Sigmoid colon (tissue), 6 donors: ENCODE measurements at regions not wholly inside any gene's neighbourhood (a gene's known extent, or its start where the extent isn't known, plus 50 kb on each side); places are given as distances from the start of the nearest gene placed in this dataset.
A peak's percentile ranks its signal among the peaks of the same experiment; 100 is the strongest.

Experiments used
- DNase-seq: peaks from one replicate; pipeline ENCODE4 v3.0.0-alpha.2; 2019
- H3K27ac ChIP-seq, 4 donors: fragments of 200-600 bp; sonication (generic); one replicate each; pipeline ENCODE4 v1.5.1; 2016 to 2019; ENCODE audit warnings: mild to moderate bottlenecking in 1 of 4
- H3K27me3 ChIP-seq, 3 donors: fragments of 200-600 bp; sonication (generic); one replicate each; pipeline ENCODE4 v1.5.1; 2019; ENCODE audit warnings: mild to moderate bottlenecking in 1 of 3
- H3K36me3 ChIP-seq, 4 donors: fragments of 200-600 bp; sonication (generic); one replicate each; pipeline ENCODE4 v1.5.1; 2016 to 2019
- H3K4me1 ChIP-seq, 4 donors: fragments of 200-600 bp; sonication (generic); one replicate each; pipeline ENCODE4 v1.5.1; 2017 to 2019
- H3K4me3 ChIP-seq, 4 donors: fragments of 200-600 bp; sonication (generic); one replicate each; pipeline ENCODE4 v1.5.1; 2017 to 2019; ENCODE audit warnings: mild to moderate bottlenecking in 2 of 4, moderate library complexity in 1 of 4
- H3K9me3 ChIP-seq, 4 donors: fragments of 200-600 bp in 3 of 4; sonication (generic) in 3 of 4; one replicate each; pipeline versions ENCODE4 v1.5.1 to v1.6.1; 2013 to 2019
- EP300 ChIP-seq, 4 donors: sonication (generic); formaldehyde crosslinking; IDR thresholded peaks; one replicate each; pipeline ENCODE4 v1.6.1; 2017; ENCODE audit warnings: antibody characterized with exemption in 4 of 4
- POLR2A ChIP-seq, 2 donors: fragments of 450-650 bp; IDR thresholded peaks; one replicate each; pipeline ENCODE4 v1.6.1; 2016; ENCODE audit warnings: antibody characterized with exemption in 2 of 2, mild to moderate bottlenecking in 2 of 2, moderate library complexity in 2 of 2
- POLR2AphosphoS5 ChIP-seq, 4 donors: sonication (generic); formaldehyde crosslinking; IDR thresholded peaks; one replicate each; pipeline ENCODE4 v1.6.1; 2017; ENCODE audit warnings: antibody characterized with exemption in 4 of 4
- WGBS, 2 donors: extraction: QIAGEN DNeasy Blood & Tissue Kit; methylation state at CpG; one replicate each; pipeline ENCODE4 v1.1.7; 2013; 5-methylcytosine and 5-hydroxymethylcytosine counted together
- intact Hi-C: fragments of 100-400 bp; cut with DNase I; formaldehyde crosslinking; loops from one replicate; pipeline ENCODE4 v1.15.1; 2023
- TF ChIP-seq, protein P1 (sequence below), 4 experiments: fragments of 450-650 bp in 3 of 4; fragments of 200-600 bp in 1 of 4; IDR thresholded peaks; one replicate each; pipeline ENCODE4 v1.5.1; 2016 to 2019; ENCODE audit warnings: antibody characterized with exemption in 4 of 4, mild to moderate bottlenecking in 3 of 4, moderate library complexity in 2 of 4
- donor health status: healthy with polysubstance abuse.
- donor health status: healthy.

DNA sequence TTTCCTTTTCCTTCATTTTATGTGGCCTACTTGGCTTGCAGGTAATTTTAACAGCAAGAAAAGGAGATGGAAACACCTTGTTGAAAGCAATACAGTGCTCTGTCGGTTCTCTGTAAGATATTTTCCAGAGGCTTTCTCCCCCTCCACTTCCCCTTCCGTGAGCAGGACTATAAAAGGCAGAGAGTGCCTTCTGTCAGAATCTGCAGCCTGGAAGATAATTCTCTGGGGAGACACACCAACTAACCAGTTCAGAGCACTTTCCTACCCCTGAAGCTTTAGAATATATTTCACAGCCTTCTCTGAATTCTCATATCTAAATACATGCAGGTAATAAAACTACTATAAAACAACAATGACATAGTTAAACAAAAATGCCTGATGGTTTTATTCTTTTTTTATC lies 141.1 kb downstream of the IDS start:
- no peak for DNase-seq
- no peaks in the 10 kb centered on the region for H3K27me3 ChIP-seq
- peaks cover 0 to 6% (median 0%) of the 10 kb centered on the region in 4 donors for H3K4me1 ChIP-seq
- 6 to 19% methylated on average over 2 of the region's 2 CpGs for WGBS, 2 donors
- H3K9me3 ChIP-seq = no peaks in the 10 kb centered on the region
- no peak for TF ChIP-seq POLR2AphosphoS5 (IDR thresholded peaks at IDR 0.05)
- no peak for TF ChIP-seq POLR2A (IDR thresholded peaks at IDR 0.05)
- no peak for TF ChIP-seq EP300 (IDR thresholded peaks at IDR 0.05)
- TF ChIP-seq, protein P1, sequence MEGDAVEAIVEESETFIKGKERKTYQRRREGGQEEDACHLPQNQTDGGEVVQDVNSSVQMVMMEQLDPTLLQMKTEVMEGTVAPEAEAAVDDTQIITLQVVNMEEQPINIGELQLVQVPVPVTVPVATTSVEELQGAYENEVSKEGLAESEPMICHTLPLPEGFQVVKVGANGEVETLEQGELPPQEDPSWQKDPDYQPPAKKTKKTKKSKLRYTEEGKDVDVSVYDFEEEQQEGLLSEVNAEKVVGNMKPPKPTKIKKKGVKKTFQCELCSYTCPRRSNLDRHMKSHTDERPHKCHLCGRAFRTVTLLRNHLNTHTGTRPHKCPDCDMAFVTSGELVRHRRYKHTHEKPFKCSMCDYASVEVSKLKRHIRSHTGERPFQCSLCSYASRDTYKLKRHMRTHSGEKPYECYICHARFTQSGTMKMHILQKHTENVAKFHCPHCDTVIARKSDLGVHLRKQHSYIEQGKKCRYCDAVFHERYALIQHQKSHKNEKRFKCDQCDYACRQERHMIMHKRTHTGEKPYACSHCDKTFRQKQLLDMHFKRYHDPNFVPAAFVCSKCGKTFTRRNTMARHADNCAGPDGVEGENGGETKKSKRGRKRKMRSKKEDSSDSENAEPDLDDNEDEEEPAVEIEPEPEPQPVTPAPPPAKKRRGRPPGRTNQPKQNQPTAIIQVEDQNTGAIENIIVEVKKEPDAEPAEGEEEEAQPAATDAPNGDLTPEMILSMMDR (IDR thresholded peaks at IDR 0.05) = no peak
- H3K36me3 ChIP-seq = no peaks in the 10 kb centered on the region
- intact Hi-C loops = no loop called here
- H3K4me3 ChIP-seq = no peak overlapping the region
- H3K27ac ChIP-seq = peak overlapping the region in 2 of 4 donors; percentile 38 to 40

DNA sequence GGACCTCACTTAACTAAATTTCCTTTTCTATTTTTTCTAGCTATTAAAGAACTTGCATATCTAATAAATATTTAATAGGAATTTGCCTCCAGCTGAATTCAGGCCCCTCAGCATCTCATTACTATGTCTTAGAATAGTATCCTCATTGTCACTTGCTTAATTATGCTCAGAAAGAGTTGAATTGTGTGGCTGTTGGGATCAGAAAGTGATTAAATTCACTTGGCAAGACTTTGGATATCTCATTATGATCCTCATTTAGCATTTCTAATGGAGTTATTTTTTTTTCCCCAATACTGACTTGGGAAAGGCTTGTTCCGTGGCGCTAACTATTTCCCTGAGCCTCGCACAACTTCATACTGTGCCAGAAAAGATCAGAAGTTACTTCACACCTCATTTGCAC lies 158.8 kb downstream of the IDS start:
- Histone ChIP-seq H3K27me3 (no peaks in the 10 kb centered on the region), H3K36me3 (no peaks in the 10 kb centered on the region), H3K9me3 (no peaks in the 10 kb centered on the region), H3K4me3 (no peak overlapping the region), H3K4me1 (no peaks in the 10 kb centered on the region), H3K27ac (no peak overlapping the region)
- DNase-seq = no peak
- 88 to 90% methylated on average over 3 of the region's 3 CpGs for WGBS, 2 donors
- TF ChIP-seq, protein P1 (IDR thresholded peaks at IDR 0.05) = no peak
- TF ChIP-seq POLR2A (IDR thresholded peaks at IDR 0.05) = no peak
- no peak for TF ChIP-seq EP300 (IDR thresholded peaks at IDR 0.05)
- TF ChIP-seq POLR2AphosphoS5 (IDR thresholded peaks at IDR 0.05) = no peak
- intact Hi-C loops = no loop called here

DNA sequence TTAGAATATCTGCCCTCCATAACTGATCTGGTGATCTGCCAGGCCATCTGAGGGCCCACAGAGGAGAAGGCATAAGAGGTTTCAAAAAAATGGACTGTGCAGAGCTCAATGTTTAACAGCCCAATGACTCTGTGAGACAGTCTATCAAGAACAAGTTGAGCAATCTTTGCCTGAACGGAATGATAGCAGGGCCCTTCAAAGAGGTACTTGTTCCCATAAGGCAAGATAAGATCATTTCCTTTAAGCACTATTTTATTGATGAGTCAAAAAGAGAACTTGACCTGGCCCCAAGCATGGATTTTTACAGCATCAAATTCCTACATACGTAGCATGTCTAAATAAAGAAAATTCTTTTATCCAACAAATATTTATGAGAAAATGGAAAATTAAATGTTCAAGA lies 182.8 kb downstream of the IDS start:
- no peak for DNase-seq
- no peaks in the 10 kb centered on the region for H3K27me3 ChIP-seq
- TF ChIP-seq POLR2AphosphoS5 (IDR thresholded peaks at IDR 0.05) (no peak), EP300 (IDR thresholded peaks at IDR 0.05) (no peak), POLR2A (IDR thresholded peaks at IDR 0.05) (no peak)
- TF ChIP-seq, protein P1 (IDR thresholded peaks at IDR 0.05) = no peak
- intact Hi-C loops = no loop called here
- no peak overlapping the region for H3K27ac ChIP-seq
- H3K4me1 ChIP-seq = no peaks in the 10 kb centered on the region
- WGBS, 2 donors = 64 to 79% methylated on average over 2 of the region's 2 CpGs
- H3K4me3 ChIP-seq = no peak overlapping the region
- no peaks in the 10 kb centered on the region for H3K9me3 ChIP-seq
- H3K36me3 ChIP-seq = no peaks in the 10 kb centered on the region

DNA sequence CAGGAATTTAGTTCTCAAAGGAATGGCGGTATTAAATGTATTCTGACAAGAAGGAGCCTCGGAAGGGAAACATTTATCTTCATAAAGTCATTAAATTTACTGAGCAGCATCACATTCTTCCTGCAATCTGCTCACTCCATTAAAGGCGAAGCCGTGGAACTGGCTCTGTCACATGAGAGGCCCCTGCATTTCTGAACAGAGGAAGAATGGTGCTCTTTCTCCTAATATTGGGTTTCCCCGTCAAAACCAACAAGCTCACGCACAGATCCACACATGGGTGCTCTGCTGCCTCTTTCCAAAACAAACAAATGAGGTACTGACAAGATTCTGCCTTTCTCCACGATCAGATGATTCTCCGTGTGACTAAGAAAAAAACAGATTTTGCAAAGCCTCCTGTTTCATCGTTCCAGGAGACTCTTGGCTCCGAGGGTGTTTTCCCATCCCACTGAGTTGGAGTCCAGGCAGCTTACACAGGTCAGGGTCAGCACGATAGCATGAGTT lies 191.2 kb downstream of the IDS start:
- H3K36me3 ChIP-seq = no peaks in the 10 kb centered on the region
- TF ChIP-seq, protein P1 (IDR thresholded peaks at IDR 0.05) = no peak
- no peak for TF ChIP-seq POLR2A (IDR thresholded peaks at IDR 0.05)
- TF ChIP-seq EP300 (IDR thresholded peaks at IDR 0.05) = no peak
- no peak for TF ChIP-seq POLR2AphosphoS5 (IDR thresholded peaks at IDR 0.05)
- H3K27me3 ChIP-seq = no peaks in the 10 kb centered on the region
- DNase-seq = no peak
- 26 to 48% methylated on average over 11 of the region's 11 CpGs for WGBS, 2 donors
- peaks cover 0 to 12% (median 0%) of the 10 kb centered on the region in 4 donors for H3K4me1 ChIP-seq
- H3K27ac ChIP-seq = peak overlapping the region in 2 of 4 donors; percentile 6 to 57
- no peak overlapping the region for H3K4me3 ChIP-seq
- no peaks in the 10 kb centered on the region for H3K9me3 ChIP-seq
- intact Hi-C loops = no loop called here

DNA sequence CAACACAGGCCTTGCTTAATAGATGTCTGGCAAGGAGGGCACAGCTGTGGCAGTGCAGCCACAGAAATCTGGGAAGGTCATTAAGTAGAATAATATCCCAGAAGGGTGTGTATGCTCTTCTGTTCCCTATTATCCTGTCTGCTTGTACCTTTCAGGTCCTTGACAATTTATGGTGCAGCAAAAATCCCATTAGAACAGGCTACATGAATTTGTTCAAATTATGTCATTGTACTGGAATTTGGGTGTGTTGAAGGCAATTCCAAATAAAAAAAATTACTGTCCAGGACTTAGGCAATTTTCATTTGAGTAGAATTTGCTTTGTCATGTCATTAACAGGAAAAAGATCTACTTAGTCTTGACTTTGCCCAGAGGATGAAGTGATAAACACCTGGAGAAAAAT lies 192.1 kb downstream of the IDS start:
- Histone ChIP-seq H3K27me3 (no peaks in the 10 kb centered on the region), H3K9me3 (no peaks in the 10 kb centered on the region), H3K4me1 (peaks cover 0 to 12% (median 0%) of the 10 kb centered on the region in 4 donors), H3K4me3 (no peak overlapping the region), H3K27ac (peak overlapping the region in 1 of 4 donors; percentile 57), H3K36me3 (no peaks in the 10 kb centered on the region)
- TF ChIP-seq EP300 (IDR thresholded peaks at IDR 0.05) (no peak), POLR2A (IDR thresholded peaks at IDR 0.05) (no peak), POLR2AphosphoS5 (IDR thresholded peaks at IDR 0.05) (no peak)
- TF ChIP-seq, protein P1 (IDR thresholded peaks at IDR 0.05) = no peak
- intact Hi-C loops = no loop called here
- DNase-seq = no peak
